GM19372 (cell line): ENCODE measurements at regions not wholly inside any gene's neighbourhood (a gene's known extent, or its start where the extent isn't known, plus 50 kb on each side); places are given as distances from the start of the nearest gene placed in this dataset.
"Not testable (repeated sequence)": the region's sequence is repeated elsewhere in the genome, so short reads cannot be mapped to it uniquely, and the experiment has no call there.

Experiments
- ATAC-seq: cut with Tn5 transposase; IDR thresholded peaks from one replicate; pipeline ENCODE4 v1.9.1; 2021; ENCODE audit warnings: mild to moderate bottlenecking, low read depth, moderate library complexity; ENCODE audit not compliant: unreplicated experiment

DNA sequence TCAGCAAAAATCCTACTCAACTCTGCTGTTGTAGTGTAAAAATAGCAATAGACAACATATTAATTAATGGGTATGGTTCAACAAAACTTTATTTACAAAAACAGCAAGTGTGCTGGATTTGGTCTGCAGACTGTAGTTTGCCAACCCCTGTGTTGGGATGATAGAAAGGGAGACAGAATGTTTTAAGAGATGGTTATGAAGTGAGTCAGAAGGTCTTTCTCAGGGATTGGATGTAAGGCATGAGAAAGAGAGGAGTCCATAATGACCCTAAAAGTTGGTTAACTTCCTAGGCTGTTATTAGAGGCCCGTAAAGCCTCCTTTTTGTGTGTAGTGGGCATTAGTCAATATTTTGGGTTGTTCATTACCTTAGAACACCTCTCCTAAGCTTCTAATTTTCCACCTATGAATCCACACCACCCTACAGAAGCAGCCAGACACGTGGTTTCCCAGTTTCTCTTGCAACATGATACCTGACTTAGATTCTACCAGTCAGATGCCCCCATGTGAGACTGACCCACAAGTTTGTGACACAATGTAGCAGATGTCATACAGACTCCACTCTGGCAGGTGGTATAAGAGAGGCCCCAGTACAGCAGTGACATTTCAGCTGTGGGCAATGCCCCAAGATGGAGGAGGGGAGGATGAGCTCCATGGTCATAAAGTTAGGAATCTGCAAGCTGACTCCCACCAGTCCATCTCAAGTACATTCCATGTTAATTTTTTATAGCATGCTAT, 1015.6 kb downstream of the KCNMA1 start:
- no peak for ATAC-seq

DNA sequence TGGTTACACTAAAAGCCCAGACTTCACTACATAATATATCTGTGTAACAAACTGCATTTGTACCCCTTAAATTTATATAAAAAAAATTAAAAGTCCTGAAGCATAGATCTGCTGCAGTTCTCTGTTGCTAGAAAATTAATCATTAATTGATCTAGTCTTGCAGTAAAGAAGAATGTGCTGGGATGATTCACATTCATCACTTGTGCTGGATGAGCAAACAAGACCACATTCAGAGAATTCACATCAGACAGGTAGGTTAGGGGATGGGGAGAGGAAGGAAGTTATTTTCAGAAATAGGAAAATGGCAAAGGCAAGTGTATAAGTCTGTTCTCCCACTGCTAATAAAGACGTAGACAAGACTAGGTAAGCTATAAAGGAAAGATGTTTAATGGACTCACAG, 1019.0 kb downstream of the KCNMA1 start:
- ATAC-seq: no peak

DNA sequence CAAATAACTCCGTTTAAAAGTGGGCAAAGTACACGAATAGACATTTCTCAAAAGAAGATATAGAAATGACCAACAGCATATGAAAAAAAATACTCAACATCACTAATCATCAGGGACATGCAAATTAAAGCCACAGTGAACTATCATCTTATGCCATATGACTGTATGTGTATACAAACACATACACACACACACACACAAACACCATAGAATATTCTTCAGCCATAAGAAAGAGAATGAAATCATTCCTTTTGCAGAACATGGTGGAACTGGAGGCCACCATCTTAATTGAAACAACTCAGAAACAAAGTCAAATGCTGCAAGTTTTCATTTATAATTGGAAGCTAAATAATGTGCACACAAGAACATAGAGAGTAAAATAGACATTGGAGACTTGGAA, 1019.4 kb downstream of the KCNMA1 start:
- no peak for ATAC-seq

DNA sequence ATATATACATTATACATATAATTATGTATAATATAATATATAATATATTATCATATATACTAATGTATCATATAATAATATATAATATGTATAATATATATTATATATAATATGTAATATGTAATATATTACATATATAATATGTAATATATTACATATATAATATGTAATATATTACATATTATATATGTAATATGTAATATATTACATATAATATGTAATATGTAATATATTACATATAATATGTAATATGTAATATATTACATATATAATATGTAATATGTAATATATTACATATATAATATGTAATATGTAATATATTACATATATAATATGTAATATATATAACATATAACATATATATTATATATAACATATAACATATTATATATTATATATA, 1020.9 kb downstream of the KCNMA1 start:
- not testable (repeated sequence) for ATAC-seq

DNA sequence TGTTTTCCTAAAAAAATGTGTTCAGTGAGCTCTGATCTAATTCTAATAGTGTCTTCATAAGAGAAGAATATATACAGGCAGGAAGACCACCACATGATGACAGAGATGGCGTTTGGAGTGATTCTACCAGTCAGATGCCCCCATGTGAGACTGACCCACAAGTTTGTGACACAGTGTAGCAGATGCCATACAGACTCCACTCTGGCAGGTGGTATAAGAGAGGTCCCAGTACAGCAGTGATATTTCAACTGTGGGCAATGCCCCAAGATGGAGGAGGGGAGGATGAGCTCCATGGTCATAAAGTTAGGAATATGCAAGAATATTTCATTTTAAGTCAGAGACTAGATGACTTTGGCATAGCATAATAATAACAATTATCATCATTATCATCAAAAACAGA, 1022.6 kb downstream of the KCNMA1 start:
- ATAC-seq: no peak
